ENCODE measurements at regions not wholly inside any gene's neighbourhood (a gene's known extent, or its start where the extent isn't known, plus 50 kb on each side); places are given as distances from the start of the nearest gene placed in this dataset.

DNA sequence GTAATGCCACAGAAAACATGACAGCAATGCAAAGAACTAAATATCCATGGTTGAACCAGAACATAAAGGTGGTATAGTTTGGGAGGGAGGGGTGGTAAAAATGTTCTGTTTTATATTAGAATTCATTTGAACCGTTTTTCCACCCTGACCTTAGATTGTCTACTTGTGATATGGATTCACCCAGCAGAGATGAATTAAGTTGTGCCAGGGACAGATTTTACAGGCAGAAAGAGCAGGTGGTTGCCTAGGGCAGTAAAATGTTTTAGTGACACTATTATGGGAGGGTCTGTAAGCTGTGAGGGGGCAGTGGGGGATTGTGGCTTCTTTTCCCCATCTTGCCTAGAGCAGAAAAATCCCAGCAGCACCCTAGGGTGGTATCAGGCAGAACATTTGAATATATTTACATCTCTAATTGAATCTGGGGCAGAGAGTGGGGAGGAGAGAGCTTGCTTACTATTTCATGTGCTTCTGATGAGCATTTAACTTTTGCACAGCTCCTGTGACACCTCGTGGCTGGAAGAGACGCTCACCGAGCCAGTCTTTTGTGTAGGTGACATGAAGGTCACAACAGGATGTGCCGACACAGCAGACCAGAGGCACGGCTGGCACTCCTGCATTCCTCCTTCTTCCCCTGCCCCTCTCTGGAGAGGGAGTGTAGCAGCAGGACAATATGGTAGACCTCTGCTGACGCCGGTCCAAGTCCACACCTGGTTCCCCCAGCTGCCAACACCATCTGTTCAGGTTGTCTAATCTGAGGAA, 452.3 kb downstream of the IRS2 start:
- no TSS peak for BruUV-seq (replicated peaks)
- TF ChIP-seq, protein P1, sequence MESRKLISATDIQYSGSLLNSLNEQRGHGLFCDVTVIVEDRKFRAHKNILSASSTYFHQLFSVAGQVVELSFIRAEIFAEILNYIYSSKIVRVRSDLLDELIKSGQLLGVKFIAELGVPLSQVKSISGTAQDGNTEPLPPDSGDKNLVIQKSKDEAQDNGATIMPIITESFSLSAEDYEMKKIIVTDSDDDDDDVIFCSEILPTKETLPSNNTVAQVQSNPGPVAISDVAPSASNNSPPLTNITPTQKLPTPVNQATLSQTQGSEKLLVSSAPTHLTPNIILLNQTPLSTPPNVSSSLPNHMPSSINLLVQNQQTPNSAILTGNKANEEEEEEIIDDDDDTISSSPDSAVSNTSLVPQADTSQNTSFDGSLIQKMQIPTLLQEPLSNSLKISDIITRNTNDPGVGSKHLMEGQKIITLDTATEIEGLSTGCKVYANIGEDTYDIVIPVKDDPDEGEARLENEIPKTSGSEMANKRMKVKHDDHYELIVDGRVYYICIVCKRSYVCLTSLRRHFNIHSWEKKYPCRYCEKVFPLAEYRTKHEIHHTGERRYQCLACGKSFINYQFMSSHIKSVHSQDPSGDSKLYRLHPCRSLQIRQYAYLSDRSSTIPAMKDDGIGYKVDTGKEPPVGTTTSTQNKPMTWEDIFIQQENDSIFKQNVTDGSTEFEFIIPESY (IDR thresholded peaks at IDR 0.05; ENCODE audit: extremely low read depth, insufficient replicate concordance, low read length), result no peak
- TF ChIP-seq EZH2phosphoT487 (IDR thresholded peaks at IDR 0.05; ENCODE audit: borderline replicate concordance) (no peak), CBX3 (IDR thresholded peaks at IDR 0.05; ENCODE audit: low read depth) (no peak), CEBPB (IDR thresholded peaks at IDR 0.05; ENCODE audit: low read depth) (no peak), RAD21 (IDR thresholded peaks at IDR 0.05; ENCODE audit: low read depth) (no peak), YY1 (IDR thresholded peaks at IDR 0.05; ENCODE audit: extremely low read depth, insufficient replicate concordance, low read depth, low read length) (no peak), ZFX (IDR thresholded peaks at IDR 0.05) (no peak), POLR2A (IDR thresholded peaks at IDR 0.05; ENCODE audit: borderline replicate concordance, extremely low read depth, insufficient read depth, insufficient read length) (no peak), EGR1 (IDR thresholded peaks at IDR 0.05; ENCODE audit: low read depth) (no peak), SIN3A (IDR thresholded peaks at IDR 0.05; ENCODE audit: low read depth) (no peak), JUND (IDR thresholded peaks at IDR 0.05) (no peak), EZH2 (IDR thresholded peaks at IDR 0.05) (no peak), ELF1 (IDR thresholded peaks at IDR 0.05; ENCODE audit: borderline replicate concordance, low read depth) (no peak)
- TF ChIP-seq, protein P2, sequence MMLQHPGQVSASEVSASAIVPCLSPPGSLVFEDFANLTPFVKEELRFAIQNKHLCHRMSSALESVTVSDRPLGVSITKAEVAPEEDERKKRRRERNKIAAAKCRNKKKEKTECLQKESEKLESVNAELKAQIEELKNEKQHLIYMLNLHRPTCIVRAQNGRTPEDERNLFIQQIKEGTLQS (IDR thresholded peaks at IDR 0.05), result no peak
- TF ChIP-seq, protein P3, sequence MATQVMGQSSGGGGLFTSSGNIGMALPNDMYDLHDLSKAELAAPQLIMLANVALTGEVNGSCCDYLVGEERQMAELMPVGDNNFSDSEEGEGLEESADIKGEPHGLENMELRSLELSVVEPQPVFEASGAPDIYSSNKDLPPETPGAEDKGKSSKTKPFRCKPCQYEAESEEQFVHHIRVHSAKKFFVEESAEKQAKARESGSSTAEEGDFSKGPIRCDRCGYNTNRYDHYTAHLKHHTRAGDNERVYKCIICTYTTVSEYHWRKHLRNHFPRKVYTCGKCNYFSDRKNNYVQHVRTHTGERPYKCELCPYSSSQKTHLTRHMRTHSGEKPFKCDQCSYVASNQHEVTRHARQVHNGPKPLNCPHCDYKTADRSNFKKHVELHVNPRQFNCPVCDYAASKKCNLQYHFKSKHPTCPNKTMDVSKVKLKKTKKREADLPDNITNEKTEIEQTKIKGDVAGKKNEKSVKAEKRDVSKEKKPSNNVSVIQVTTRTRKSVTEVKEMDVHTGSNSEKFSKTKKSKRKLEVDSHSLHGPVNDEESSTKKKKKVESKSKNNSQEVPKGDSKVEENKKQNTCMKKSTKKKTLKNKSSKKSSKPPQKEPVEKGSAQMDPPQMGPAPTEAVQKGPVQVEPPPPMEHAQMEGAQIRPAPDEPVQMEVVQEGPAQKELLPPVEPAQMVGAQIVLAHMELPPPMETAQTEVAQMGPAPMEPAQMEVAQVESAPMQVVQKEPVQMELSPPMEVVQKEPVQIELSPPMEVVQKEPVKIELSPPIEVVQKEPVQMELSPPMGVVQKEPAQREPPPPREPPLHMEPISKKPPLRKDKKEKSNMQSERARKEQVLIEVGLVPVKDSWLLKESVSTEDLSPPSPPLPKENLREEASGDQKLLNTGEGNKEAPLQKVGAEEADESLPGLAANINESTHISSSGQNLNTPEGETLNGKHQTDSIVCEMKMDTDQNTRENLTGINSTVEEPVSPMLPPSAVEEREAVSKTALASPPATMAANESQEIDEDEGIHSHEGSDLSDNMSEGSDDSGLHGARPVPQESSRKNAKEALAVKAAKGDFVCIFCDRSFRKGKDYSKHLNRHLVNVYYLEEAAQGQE (IDR thresholded peaks at IDR 0.05; ENCODE audit: low read depth), result no peak
- 0 out of 2 replicates have a peak, but pooled peaks cover 3% of the 10 kb centered on the region for H3K9me2 ChIP-seq (ENCODE audit: insufficient read depth)
- ATAC-seq (no peak), DNase-seq (ENCODE audit: low read depth, low spot score) (no peak)
- intact Hi-C loops (cut with micrococcal nuclease), result no loop called here
- H3K27me3 ChIP-seq (ENCODE audit: insufficient read depth, low read length), result no peaks in the 10 kb centered on the region
- H3K36me3 ChIP-seq (ENCODE audit: control insufficient read depth in 1 of 2, insufficient read depth in 2 of 2, low read length in 2 of 2), result no peaks in the 10 kb centered on the region
- ChIA-PET RAD21 (ENCODE audit: low non-redundant PET in 1 of 2, low total read pairs in 2 of 2, uncharacterized antibody in 2 of 2, unreplicated experiment in 2 of 2) (no interaction called here), CTCF (no interaction called here), POLR2A (no interaction called here)
- no peak overlapping the region for H3K4me2 ChIP-seq (ENCODE audit: low read length)
- H3K27ac ChIP-seq (ENCODE audit: low read depth, low read length), result no peak overlapping the region
- H3K79me2 ChIP-seq (ENCODE audit: insufficient read depth, low read length), result no peaks in the 10 kb centered on the region
- no peaks in the 10 kb centered on the region; a peak in 1 of 4 replicates for H3K9me3 ChIP-seq (ENCODE audit: control insufficient read depth in 1 of 2, insufficient read depth in 1 of 2, low read depth in 1 of 2, low read length in 2 of 2)
- H4K20me1 ChIP-seq (ENCODE audit: insufficient read depth), result no peaks in the 10 kb centered on the region
- peaks cover 0 to 7% of the 10 kb centered on the region in 2 experiments; a peak in 1 of 4 replicates for H3K4me1 ChIP-seq (ENCODE audit: control insufficient read depth in 1 of 2, insufficient read depth in 2 of 2, low read length in 2 of 2)
- H2AFZ ChIP-seq (ENCODE audit: low read depth, low read length, poor library complexity, severe bottlenecking), result no peak overlapping the region
- no peak overlapping the region for H3K9ac ChIP-seq (ENCODE audit: low read length)
- no peak overlapping the region for H3K4me3 ChIP-seq (replicated peaks in 1 of 2; ENCODE audit: low read depth in 1 of 2, low read length in 2 of 2)

Data from HCT116 (cell line).